ENCODE measurements at regions not wholly inside any gene's neighbourhood (a gene's known extent, or its start where the extent isn't known, plus 50 kb on each side); places are given as distances from the start of the nearest gene placed in this dataset.

- TF ChIP-seq CTCF (IDR thresholded peaks at IDR 0.05 in 4 of 5, conservative IDR thresholded peaks at IDR 0.05 in 1 of 5) (no peak), POLR2A (IDR thresholded peaks at IDR 0.05) (no peak)
These were observed 600.5 kb upstream of the SYT4 start for GRCh38 chr18:43877616-43878321.
